Skeletal muscle cell (primary cell): ENCODE measurements at regions not wholly inside any gene's neighbourhood (a gene's known extent, or its start where the extent isn't known, plus 50 kb on each side); places are given as distances from the start of the nearest gene placed in this dataset.

Experiments
- DNase-seq: peaks from one replicate; pipeline ENCODE4 v3.0.0-alpha.2; 2010; ENCODE audit warnings: low read depth
- H3K4me3 ChIP-seq: 2 replicates; pipeline ENCODE4 v1.5.1; 2011; ENCODE audit warnings: low read depth, mild to moderate bottlenecking, control low read depth, low read length, moderate library complexity

DNA sequence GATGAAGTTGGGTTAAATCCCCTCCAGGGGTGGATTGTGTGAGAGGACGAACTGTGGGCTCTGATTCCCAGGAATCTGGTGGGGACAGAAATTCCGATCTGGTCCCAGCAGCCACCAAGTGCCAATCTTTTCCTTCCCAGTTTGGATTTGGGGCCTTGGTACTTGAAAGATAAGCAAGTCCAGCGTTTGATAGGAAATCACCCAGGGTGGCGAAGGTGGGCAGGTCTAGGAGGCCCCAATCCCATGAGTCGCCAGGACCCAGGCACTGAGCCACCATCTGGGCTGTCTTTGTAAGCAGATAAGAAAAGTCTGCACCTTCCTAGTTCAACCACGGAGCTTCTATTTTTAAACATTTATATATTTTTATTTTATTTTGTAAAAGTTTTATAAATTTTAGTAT lies 122.6 kb upstream of the LSM8 start:
- H3K4me3 ChIP-seq: no peak overlapping the region
- no peak for DNase-seq

DNA sequence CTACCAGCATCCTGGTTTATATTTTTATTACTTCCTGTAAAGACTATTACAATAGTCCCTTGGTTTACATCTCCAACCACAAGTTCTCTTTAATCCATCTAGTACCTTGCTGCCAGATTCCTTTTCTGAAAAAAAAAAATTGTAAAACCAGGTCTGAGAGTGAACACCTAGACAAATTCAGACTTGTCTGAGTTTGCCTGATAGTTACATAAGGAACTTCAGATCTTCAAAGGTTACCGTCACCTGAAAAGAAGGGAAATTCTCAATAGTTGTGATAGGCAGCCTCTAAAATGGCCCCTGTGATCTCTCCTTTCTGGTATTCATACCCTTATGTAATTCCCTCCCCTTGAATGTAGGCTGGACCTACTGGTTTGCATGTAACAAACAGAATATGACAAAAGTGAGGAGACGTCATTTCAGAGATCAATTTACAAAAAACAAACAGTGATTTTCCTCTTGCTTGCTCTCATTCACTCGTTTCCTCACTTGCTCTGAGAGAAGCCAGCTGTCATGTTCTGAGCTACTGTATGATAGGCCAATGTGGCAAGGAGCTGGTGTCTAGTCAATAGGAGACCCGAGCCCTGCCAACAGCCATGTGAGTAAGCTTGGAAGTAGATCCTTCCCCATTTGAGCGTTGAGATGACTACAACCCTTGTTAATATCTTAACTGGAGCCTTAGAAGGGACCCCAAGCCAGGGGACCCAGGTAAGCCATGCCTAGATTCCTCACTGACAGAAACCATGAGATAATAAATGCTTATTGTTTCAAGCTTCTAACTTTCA lies 110.9 kb upstream of the LSM8 start:
- H3K4me3 ChIP-seq: no peak overlapping the region
- no peak for DNase-seq

DNA sequence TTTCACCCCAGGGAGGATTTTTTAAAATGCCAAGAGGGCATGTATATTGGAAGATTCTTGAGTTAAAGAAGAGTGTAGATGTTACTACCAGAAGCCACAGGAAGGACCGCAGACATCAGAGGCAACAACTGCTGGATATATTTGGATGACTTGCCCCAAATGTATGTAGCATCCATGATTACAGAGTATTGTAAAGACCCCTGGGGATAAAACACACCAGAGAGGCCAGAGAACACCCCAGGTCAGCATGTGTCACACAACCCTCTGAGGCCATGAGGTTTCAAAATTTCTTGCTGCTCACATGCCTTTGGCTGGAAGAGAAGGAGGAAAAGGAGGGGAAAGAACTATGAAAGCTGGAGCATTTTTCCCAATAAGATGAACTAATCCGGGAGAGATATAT lies 108.0 kb upstream of the LSM8 start:
- H3K4me3 ChIP-seq: no peak overlapping the region
- DNase-seq: peak; percentile 8

DNA sequence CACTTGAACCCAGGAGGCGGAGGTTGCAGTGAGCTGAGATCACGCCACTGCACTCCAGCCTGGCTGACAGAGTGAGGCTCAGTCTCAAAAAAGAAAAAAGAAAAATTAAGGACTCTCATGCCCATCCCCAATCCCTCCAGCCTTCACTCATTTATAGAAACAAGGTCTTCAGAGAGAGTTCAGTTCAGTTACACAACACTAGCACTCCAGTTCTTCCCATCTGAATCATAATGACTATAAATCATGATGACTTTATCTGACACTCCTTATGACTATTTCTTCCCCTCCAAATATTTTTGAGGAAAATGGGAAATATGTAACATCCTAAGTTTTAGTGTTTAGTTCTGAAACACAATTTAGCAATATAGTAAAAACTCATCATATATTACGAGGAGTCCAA lies 107.4 kb upstream of the LSM8 start:
- no peak overlapping the region for H3K4me3 ChIP-seq
- DNase-seq: no peak

GRCh38 chr7:118078015-118078414 lies 105.9 kb upstream of the LSM8 start:
- no peak for DNase-seq
- no peak overlapping the region for H3K4me3 ChIP-seq

DNA sequence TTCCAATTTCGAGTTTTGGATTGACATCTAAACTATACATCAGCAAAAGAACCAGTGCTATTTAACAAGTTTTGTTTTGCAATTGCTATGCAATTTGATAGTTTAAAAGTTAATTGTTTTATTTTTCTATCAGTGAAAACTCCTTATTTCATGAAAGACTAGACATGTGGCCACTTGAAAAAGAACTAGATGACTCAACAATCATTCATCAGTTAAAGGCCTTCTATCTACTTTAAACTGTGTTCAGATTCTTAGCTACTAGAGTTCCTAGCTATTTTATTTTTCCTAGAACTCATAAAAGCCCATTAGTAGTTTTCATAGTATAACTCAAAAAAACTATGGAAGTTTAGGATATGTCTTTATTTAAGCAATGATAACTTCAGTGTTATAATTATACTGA lies 104.6 kb upstream of the LSM8 start:
- H3K4me3 ChIP-seq: no peak overlapping the region
- no peak for DNase-seq

DNA sequence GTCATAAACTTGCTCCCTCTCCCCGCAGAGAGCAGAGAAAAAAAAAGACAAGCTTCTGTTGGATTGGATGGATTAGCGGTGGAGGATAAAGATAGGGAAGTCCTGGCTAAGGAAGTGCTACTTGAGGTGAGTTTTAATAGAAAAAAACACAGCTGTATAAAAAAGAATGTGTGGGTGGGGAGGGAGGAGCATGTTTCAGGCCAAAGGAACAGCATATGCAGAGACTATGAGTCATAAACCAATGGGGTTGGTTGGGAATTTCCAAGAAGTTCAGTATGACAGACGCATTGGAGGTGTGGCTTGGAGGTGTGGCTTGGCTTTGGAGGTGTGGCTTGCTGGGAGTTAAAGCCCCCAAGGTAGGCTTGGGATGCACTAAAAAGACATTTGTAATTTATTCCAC lies 103.0 kb upstream of the LSM8 start:
- DNase-seq: peak; percentile 33
- no peak overlapping the region for H3K4me3 ChIP-seq

- DNase-seq: no peak
- no peak overlapping the region for H3K4me3 ChIP-seq
Observed at GRCh38 chr7:118082506-118082905, 101.5 kb upstream of the LSM8 start.

DNA sequence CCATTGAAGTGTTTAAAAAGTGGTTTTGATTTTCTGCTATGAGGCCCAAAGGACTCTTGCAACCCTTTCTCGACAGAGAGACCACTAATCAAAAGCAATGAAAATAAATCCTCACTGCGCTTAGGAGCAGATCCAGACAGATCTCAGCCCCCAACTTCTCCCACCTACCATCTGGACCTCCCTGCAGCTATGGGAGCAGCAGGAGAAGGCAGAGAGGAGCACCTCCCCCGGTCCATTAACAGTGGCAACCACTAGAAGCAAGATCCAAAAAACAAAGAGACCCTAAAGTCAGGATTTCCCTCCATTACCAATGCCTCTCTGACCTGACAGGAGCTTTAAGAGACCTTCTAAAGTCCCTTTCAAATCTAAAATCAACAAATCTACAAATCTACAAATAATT lies 99.0 kb upstream of the LSM8 start:
- no peak overlapping the region for H3K4me3 ChIP-seq
- no peak for DNase-seq

GRCh38 chr7:118087126-118087525 lies 96.8 kb upstream of the LSM8 start:
- H3K4me3 ChIP-seq: no peak overlapping the region
- DNase-seq: no peak

- H3K4me3 ChIP-seq: no peak overlapping the region
- DNase-seq: no peak
Observed at GRCh38 chr7:118094044-118094443, 89.9 kb upstream of the LSM8 start.

GRCh38 chr7:118104812-118105441 lies 79.0 kb upstream of the LSM8 start:
- no peak overlapping the region for H3K4me3 ChIP-seq
- no peak for DNase-seq

DNA sequence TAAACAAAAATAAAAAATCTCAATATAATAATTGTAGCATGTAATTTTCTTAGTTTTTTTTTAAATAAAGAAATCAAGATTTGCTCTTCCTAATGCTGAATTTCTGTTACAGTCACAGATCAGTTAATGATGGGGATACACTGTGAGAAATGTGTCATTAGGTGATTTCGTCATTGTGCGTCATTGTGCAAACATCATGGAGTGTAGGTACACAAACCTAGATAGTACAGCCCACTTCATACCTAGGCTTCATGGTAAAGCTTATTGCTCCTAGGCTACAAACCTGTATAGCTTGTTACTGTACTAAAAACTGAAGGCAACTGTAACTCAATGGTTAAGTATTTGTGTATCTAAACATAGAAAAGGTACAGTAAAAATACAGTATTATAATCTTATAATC lies 74.4 kb upstream of the LSM8 start:
- DNase-seq: no peak
- no peak overlapping the region for H3K4me3 ChIP-seq

GRCh38 chr7:118110178-118110925 lies 73.6 kb upstream of the LSM8 start:
- H3K4me3 ChIP-seq: no peak overlapping the region
- DNase-seq: no peak

DNA sequence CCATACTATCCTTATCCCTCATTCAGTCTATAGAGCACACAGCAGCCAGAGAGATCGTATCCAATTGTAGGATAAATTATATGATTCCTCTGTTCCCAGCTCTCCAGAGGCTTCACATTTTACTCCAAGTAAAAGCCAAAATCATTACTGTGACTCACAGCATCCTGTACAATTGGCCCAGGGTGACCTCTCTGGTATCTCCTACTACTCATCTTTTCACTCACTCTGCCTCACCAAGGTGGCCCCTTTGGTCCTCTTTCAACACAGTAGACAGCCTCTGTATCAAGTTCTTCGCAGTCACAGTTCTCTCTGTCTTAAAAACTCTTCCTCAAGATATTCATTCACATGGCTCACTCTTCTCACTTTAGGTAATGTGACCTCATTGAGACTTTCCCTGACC lies 72.6 kb upstream of the LSM8 start:
- H3K4me3 ChIP-seq: no peak overlapping the region
- DNase-seq: no peak

DNA sequence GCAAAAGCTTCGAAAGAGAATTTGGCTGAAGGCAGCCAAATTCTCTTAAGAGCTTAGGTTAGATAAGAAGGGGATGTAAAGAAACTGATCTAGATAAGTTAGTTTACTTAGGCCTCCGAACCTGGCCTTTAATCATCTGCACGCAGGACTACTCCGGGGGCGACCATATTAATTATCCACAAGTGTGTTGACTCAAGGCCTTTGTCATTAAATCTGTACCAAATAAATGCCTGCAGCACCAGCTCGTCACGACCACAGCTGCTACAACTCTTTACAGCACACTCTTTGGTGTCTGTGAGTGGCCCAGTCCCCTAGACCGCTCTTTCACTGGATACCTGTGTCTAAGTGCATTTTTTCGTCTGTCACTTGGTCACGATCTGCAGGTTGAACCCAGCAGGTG lies 69.8 kb upstream of the LSM8 start:
- no peak for DNase-seq
- no peak overlapping the region for H3K4me3 ChIP-seq

DNA sequence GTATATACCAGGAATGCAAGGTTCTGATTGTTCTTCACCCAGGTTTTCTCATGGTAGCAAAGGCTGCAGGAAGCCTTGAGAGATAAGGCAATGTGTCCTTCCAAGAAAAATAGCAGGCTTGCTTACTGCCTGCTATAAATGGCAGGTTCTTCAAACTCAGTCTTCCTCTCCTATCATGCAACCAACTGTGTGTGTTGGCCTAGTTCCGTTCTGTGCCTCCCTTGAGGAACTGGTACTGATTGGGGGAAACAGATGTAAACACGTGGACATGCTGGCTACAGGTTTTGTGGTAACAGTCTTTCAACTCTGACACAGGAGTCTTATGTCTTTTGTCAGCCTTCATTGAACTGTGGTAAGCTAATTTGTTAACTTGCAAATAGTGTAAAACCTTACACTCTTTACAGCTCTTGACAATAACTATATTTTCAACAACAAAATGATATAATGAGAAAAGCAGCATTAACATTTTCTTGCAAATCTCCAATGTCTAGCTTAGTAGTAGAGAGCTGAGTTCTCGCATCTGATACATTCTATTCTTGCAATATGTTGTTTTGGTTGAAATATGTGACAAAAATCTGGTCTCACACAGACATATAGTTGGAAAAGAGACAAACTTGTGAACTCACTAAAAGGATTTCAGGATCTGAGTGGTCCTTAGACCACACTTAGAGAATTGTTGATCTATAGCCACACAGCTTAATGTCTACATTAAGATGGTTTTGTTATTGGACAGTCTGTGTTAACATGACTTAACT lies 54.7 kb upstream of the LSM8 start:
- H3K4me3 ChIP-seq: no peak overlapping the region
- no peak for DNase-seq

GRCh38 chr7:118132764-118133163 lies 51.2 kb upstream of the LSM8 start:
- no peak overlapping the region for H3K4me3 ChIP-seq
- no peak for DNase-seq
